Endothelial cell of umbilical vein (primary cell): ENCODE measurements at regions not wholly inside any gene's neighbourhood (a gene's known extent, or its start where the extent isn't known, plus 50 kb on each side); places are given as distances from the start of the nearest gene placed in this dataset.

ENCODE experiments used
- CTCF ChIP-seq, 2 donors: IDR thresholded peaks; 1 replicate in 1 of 2; 2 replicates in 1 of 2; pipeline ENCODE4 v1.5.1; 2011; ENCODE audit warnings: low read length in 2 of 2, mild to moderate bottlenecking in 2 of 2, moderate library complexity in 2 of 2, control low read depth in 1 of 2, inconsistent platforms in 1 of 2, low read depth in 1 of 2; ENCODE audit not compliant: insufficient read depth in 1 of 2; ENCODE audit errors: extremely low read depth in 1 of 2
- POLR2A ChIP-seq: IDR thresholded peaks from 2 replicates; pipeline ENCODE4 v1.6.1; 2012; ENCODE audit warnings: low read depth, mild to moderate bottlenecking, control low read depth, low read length
- POLR2AphosphoS5 ChIP-seq: IDR thresholded peaks from 2 replicates; pipeline ENCODE4 v1.6.1; 2012; ENCODE audit warnings: low read depth, mild to moderate bottlenecking, control low read depth, low read length, moderate library complexity; ENCODE audit not compliant: insufficient read depth

GRCh38 chr18:51447351-51448342, 250.2 kb upstream of the MEX3C start:
- TF ChIP-seq CTCF (IDR thresholded peaks at IDR 0.05; ENCODE audit: extremely low read depth in 1 of 2, insufficient read depth in 1 of 2, low read depth in 1 of 2, low read length in 2 of 2) (no peak), POLR2A (no peak), POLR2AphosphoS5 (no peak)
